Glomerular visceral epithelial cell (primary cell): ENCODE measurements at regions not wholly inside any gene's neighbourhood (a gene's known extent, or its start where the extent isn't known, plus 50 kb on each side); places are given as distances from the start of the nearest gene placed in this dataset.
A peak's percentile ranks its signal among the peaks of the same experiment; 100 is the strongest.
"Not testable (repeated sequence)": the region's sequence is repeated elsewhere in the genome, so short reads cannot be mapped to it uniquely, and the experiment has no call there.

Experiments
- DNase-seq: peaks from one replicate; pipeline ENCODE4 v3.0.0-alpha.2; 2016; ENCODE audit errors: extremely low spot score

- peak; percentile 77 for DNase-seq
Observed at GRCh38 chr18:57881818-57882413, 78.8 kb upstream of the ATP8B1 start.

GRCh38 chr18:57879924-57880323 is 76.8 kb upstream of the ATP8B1 start:
- DNase-seq, result not testable (repeated sequence)

GRCh38 chr18:57869221-57869620 is 66.1 kb upstream of the ATP8B1 start:
- DNase-seq, result no peak

GRCh38 chr18:57866355-57866754 is 63.2 kb upstream of the ATP8B1 start:
- no peak for DNase-seq

- no peak for DNase-seq
Observed at GRCh38 chr18:57864615-57865121, 61.6 kb upstream of the ATP8B1 start.

GRCh38 chr18:57863706-57864105 is 60.6 kb upstream of the ATP8B1 start:
- DNase-seq, result no peak

GRCh38 chr18:57859314-57859713 is 56.2 kb upstream of the ATP8B1 start:
- DNase-seq, result peak; percentile 26

- no peak for DNase-seq
Observed at GRCh38 chr18:57856557-57857280, 53.6 kb upstream of the ATP8B1 start.

- no peak for DNase-seq
Observed at GRCh38 chr18:57856128-57856527, 53.0 kb upstream of the ATP8B1 start.

GRCh38 chr18:57855551-57855950 is 52.4 kb upstream of the ATP8B1 start:
- no peak for DNase-seq

GRCh38 chr18:57854726-57855125 is 51.6 kb upstream of the ATP8B1 start:
- DNase-seq, result no peak

- DNase-seq, result no peak
Observed at GRCh38 chr18:57853864-57854263, 50.7 kb upstream of the ATP8B1 start.

GRCh38 chr18:57853133-57853532 is 50.0 kb upstream of the ATP8B1 start:
- DNase-seq, result no peak
